HG02840 (cell line): ENCODE measurements at regions not wholly inside any gene's neighbourhood (a gene's known extent, or its start where the extent isn't known, plus 50 kb on each side); places are given as distances from the start of the nearest gene placed in this dataset.

Experiments
- ATAC-seq: cut with Tn5 transposase; IDR thresholded peaks from one replicate; pipeline ENCODE4 v1.9.1; 2021; ENCODE audit warnings: mild to moderate bottlenecking, moderate library complexity, moderate number of reproducible peaks; ENCODE audit not compliant: unreplicated experiment, low FRiP score

- no peak for ATAC-seq
Measured at GRCh38 chr2:147100406-147101035, 744.3 kb upstream of the ACVR2A start.

- no peak for ATAC-seq
Measured at GRCh38 chr2:147099845-147100244, 745.0 kb upstream of the ACVR2A start.

GRCh38 chr2:147098940-147099339 lies 745.9 kb upstream of the ACVR2A start:
- ATAC-seq = no peak

GRCh38 chr2:147097747-147098146 lies 747.1 kb upstream of the ACVR2A start:
- ATAC-seq = no peak

GRCh38 chr2:147096671-147097070 lies 748.2 kb upstream of the ACVR2A start:
- no peak for ATAC-seq

GRCh38 chr2:147095376-147095775 lies 749.5 kb upstream of the ACVR2A start:
- ATAC-seq = no peak

- ATAC-seq = no peak
Measured at GRCh38 chr2:147094077-147094476, 750.8 kb upstream of the ACVR2A start.

- no peak for ATAC-seq
Measured at GRCh38 chr2:147092266-147092665, 752.6 kb upstream of the ACVR2A start.

GRCh38 chr2:147091448-147091847 lies 753.4 kb upstream of the ACVR2A start:
- no peak for ATAC-seq

GRCh38 chr2:147088871-147089270 lies 756.0 kb upstream of the ACVR2A start:
- no peak for ATAC-seq

- no peak for ATAC-seq
Measured at GRCh38 chr2:147086715-147087114, 758.1 kb upstream of the ACVR2A start.

GRCh38 chr2:147083664-147084063 lies 761.2 kb upstream of the ACVR2A start:
- ATAC-seq = no peak

GRCh38 chr2:147082850-147083522 lies 761.8 kb upstream of the ACVR2A start:
- ATAC-seq = no peak

GRCh38 chr2:147081831-147082230 lies 763.0 kb upstream of the ACVR2A start:
- no peak for ATAC-seq

- ATAC-seq = no peak
Measured at GRCh38 chr2:147076634-147077033, 768.2 kb upstream of the ACVR2A start.

- ATAC-seq = no peak
Measured at GRCh38 chr2:147068071-147068470, 776.8 kb upstream of the ACVR2A start.

- no peak for ATAC-seq
Measured at GRCh38 chr2:147067136-147067535, 777.7 kb upstream of the ACVR2A start.

GRCh38 chr2:147062073-147062472 lies 782.8 kb upstream of the ACVR2A start:
- no peak for ATAC-seq

- no peak for ATAC-seq
Measured at GRCh38 chr2:147061269-147061668, 783.6 kb upstream of the ACVR2A start.

GRCh38 chr2:147057892-147058490 lies 786.8 kb upstream of the ACVR2A start:
- no peak for ATAC-seq

GRCh38 chr2:147051814-147052213 lies 793.0 kb upstream of the ACVR2A start:
- no peak for ATAC-seq

GRCh38 chr2:147051248-147051647 lies 793.6 kb upstream of the ACVR2A start:
- ATAC-seq = no peak
